IMR-90 (cell line): ENCODE measurements at regions not wholly inside any gene's neighbourhood (a gene's known extent, or its start where the extent isn't known, plus 50 kb on each side); places are given as distances from the start of the nearest gene placed in this dataset.

ENCODE experiments used
- ATAC-seq: fragments of 200-7000 bp; cut with Tn5 transposase; 2 replicates; pipeline ENCODE4 v1.9.1; 2020; ENCODE audit warnings: low read depth, mild to moderate bottlenecking, moderate library complexity
- BruUV-seq: library from RNA; stranded (reverse); fragments of 400-500 nt; replicated peaks from 2 replicates; lab custom pipeline; 2021; lab: Mats Ljungman, UMichigan
- CTCF ChIA-PET: fragments of 300-600 bp; formaldehyde crosslinking; extraction: SDS; loops from one replicate; lab custom pipeline; 2021; ENCODE audit warnings: antibody characterized with exemption; lab: Yijun Ruan, JAX
- POLR2A ChIA-PET: fragments of 300-600 bp; sonication (Branson Sonifier 250); formaldehyde crosslinking; loops from one replicate; lab custom pipeline; 2022; ENCODE audit warnings: antibody characterized with exemption; ENCODE audit not compliant: unreplicated experiment; lab: Charles Lee
- DNase-seq: peaks from one replicate; pipeline ENCODE4 v3.0.0; 2013
- H2AFZ ChIP-seq: replicated peaks from 2 replicates; pipeline ENCODE3; 2013; ENCODE audit warnings: low read length, mild to moderate bottlenecking; ENCODE audit not compliant: poor library complexity
- H2AK5ac ChIP-seq: 2 replicates; pipeline ENCODE4 v1.6.1; 2013; ENCODE audit warnings: low read depth, low read length, inconsistent platforms
- H2AK9ac ChIP-seq: replicated peaks from 2 replicates; pipeline ENCODE3; 2013; ENCODE audit warnings: mild to moderate bottlenecking, low read depth, low read length, moderate library complexity; ENCODE audit not compliant: poor library complexity
- H2BK120ac ChIP-seq: 2 replicates; pipeline ENCODE4 v1.6.1; 2013; ENCODE audit warnings: low read depth, low read length, inconsistent platforms
- H2BK15ac ChIP-seq: 3 replicates; pipeline ENCODE4 v1.6.1; 2013; ENCODE audit warnings: low read depth, low read length, inconsistent platforms
- H2BK20ac ChIP-seq: 2 replicates; pipeline ENCODE4 v1.6.1; 2013; ENCODE audit warnings: low read depth, mild to moderate bottlenecking, inconsistent platforms, low read length, moderate library complexity
- H2BK5ac ChIP-seq: 2 replicates; pipeline ENCODE4 v1.6.1; 2013; ENCODE audit warnings: mild to moderate bottlenecking, low read depth, low read length, inconsistent platforms; ENCODE audit not compliant: poor library complexity, severe bottlenecking
- H3K14ac ChIP-seq: replicated peaks from 2 replicates; pipeline ENCODE4 v1.6.1; 2013; ENCODE audit warnings: low read depth, low read length, inconsistent platforms
- H3K18ac ChIP-seq: 2 replicates; pipeline ENCODE4 v1.6.1; 2013; ENCODE audit warnings: low read depth, low read length, control low read depth
- H3K23ac ChIP-seq: 2 replicates; pipeline ENCODE4 v1.6.1; 2013; ENCODE audit warnings: low read depth, low read length, inconsistent platforms
- H3K27ac ChIP-seq: 2 replicates; pipeline ENCODE4 v1.5.1; 2013; ENCODE audit warnings: mild to moderate bottlenecking, control low read depth, low read length; ENCODE audit not compliant: insufficient read depth
- H3K27me3 ChIP-seq: 2 replicates; pipeline ENCODE4 v1.6.1; 2013; ENCODE audit warnings: low read length; ENCODE audit not compliant: control insufficient read depth, insufficient read depth
- H3K36me3 ChIP-seq: 2 replicates; pipeline ENCODE4 v1.6.1; 2013; ENCODE audit warnings: low read length, mixed read lengths; ENCODE audit not compliant: control insufficient read depth, insufficient read depth
- H3K4ac ChIP-seq: 2 replicates; pipeline ENCODE4 v1.6.1; 2013; ENCODE audit warnings: low read depth, low read length, inconsistent platforms
- H3K4me1 ChIP-seq: 2 replicates; pipeline ENCODE4 v1.6.1; 2013; ENCODE audit warnings: low read length, mixed read lengths; ENCODE audit not compliant: control insufficient read depth, insufficient read depth
- H3K4me2 ChIP-seq: 2 replicates; pipeline ENCODE4 v1.6.1; 2013; ENCODE audit warnings: low read depth, mild to moderate bottlenecking, control low read depth, low read length, moderate library complexity
- H3K4me3 ChIP-seq: 2 replicates; pipeline ENCODE4 v1.5.1; 2013; ENCODE audit warnings: low read depth, mild to moderate bottlenecking, control low read depth, low read length, moderate library complexity; ENCODE audit not compliant: insufficient read depth
- H3K56ac ChIP-seq: 2 replicates; pipeline ENCODE4 v1.6.1; 2013; ENCODE audit warnings: low read length, inconsistent platforms; ENCODE audit not compliant: insufficient read depth; ENCODE audit errors: extremely low read depth
- H3K79me1 ChIP-seq, 2 experiments: 2 replicates each; pipeline ENCODE4 v1.6.1; 2013; ENCODE audit warnings: low read length in 2 of 2, inconsistent platforms in 1 of 2, low read depth in 1 of 2
- H3K9ac ChIP-seq: 2 replicates; pipeline ENCODE4 v1.6.1; 2013; ENCODE audit warnings: low read depth, low read length, control low read depth
- H3K9me1 ChIP-seq: 2 replicates; pipeline ENCODE4 v1.6.1; 2013; ENCODE audit warnings: low read length, inconsistent platforms; ENCODE audit not compliant: insufficient read depth
- H3K9me3 ChIP-seq: 2 replicates; pipeline ENCODE4 v1.6.1; 2013; ENCODE audit warnings: low read length; ENCODE audit not compliant: control insufficient read depth, insufficient read depth
- H4K20me1 ChIP-seq: 2 replicates; pipeline ENCODE4 v1.6.1; 2013; ENCODE audit warnings: low read length, inconsistent platforms; ENCODE audit not compliant: insufficient read depth
- H4K5ac ChIP-seq: 2 replicates; pipeline ENCODE4 v1.6.1; 2013; ENCODE audit warnings: mild to moderate bottlenecking, low read depth, low read length, control low read depth
- H4K8ac ChIP-seq, 2 experiments: 2 replicates each; pipeline ENCODE4 v1.6.1; 2013; ENCODE audit warnings: low read depth in 2 of 2, low read length in 2 of 2, control low read depth in 1 of 2, inconsistent platforms in 1 of 2
- H4K91ac ChIP-seq: 2 replicates; pipeline ENCODE4 v1.6.1; 2013; ENCODE audit warnings: low read depth, low read length, inconsistent platforms; ENCODE audit not compliant: insufficient read depth
- BHLHE40 ChIP-seq: fragments of 150-350 bp; IDR thresholded peaks from 2 replicates; pipeline ENCODE4 v1.6.1; 2016; ENCODE audit warnings: mild to moderate bottlenecking, low read depth, low read length
- CEBPB ChIP-seq: IDR thresholded peaks from 2 replicates; pipeline ENCODE4 v1.6.1; 2012; ENCODE audit warnings: low read depth, low read length, improper control_type of control experiment
- CHD1 ChIP-seq: IDR thresholded peaks from 2 replicates; pipeline ENCODE4 v1.6.1; 2012; ENCODE audit warnings: low read depth, low read length, improper control_type of control experiment
- ELK1 ChIP-seq: fragments of 150-350 bp; IDR thresholded peaks from 2 replicates; pipeline ENCODE4 v1.6.1; 2016; ENCODE audit warnings: low read depth, mild to moderate bottlenecking, low read length, moderate library complexity, borderline replicate concordance
- FOS ChIP-seq: fragments of 150-350 bp; IDR thresholded peaks from 2 replicates; pipeline ENCODE4 v1.6.1; 2016; ENCODE audit warnings: low read depth, low read length
- MAFK ChIP-seq: IDR thresholded peaks from 2 replicates; pipeline ENCODE4 v1.6.1; 2012; ENCODE audit warnings: low read depth, low read length, improper control_type of control experiment
- MAZ ChIP-seq: IDR thresholded peaks from 2 replicates; pipeline ENCODE4 v1.6.1; 2012; ENCODE audit warnings: low read depth, mild to moderate bottlenecking, low read length, improper control_type of control experiment, moderate library complexity, borderline replicate concordance
- MXI1 ChIP-seq: IDR thresholded peaks from 2 replicates; pipeline ENCODE4 v1.6.1; 2012; ENCODE audit warnings: low read depth, mild to moderate bottlenecking, low read length, moderate library complexity, borderline replicate concordance
- NFE2L2 ChIP-seq: fragments of 150-350 bp; IDR thresholded peaks from 2 replicates; pipeline ENCODE4 v1.6.1; 2016; ENCODE audit warnings: low read depth, mild to moderate bottlenecking, low read length
- POLR2A ChIP-seq: IDR thresholded peaks from 2 replicates; pipeline ENCODE4 v1.6.1; 2012; ENCODE audit warnings: mild to moderate bottlenecking, low read depth, low read length
- RAD21 ChIP-seq: IDR thresholded peaks from 2 replicates; pipeline ENCODE4 v1.6.1; 2012; ENCODE audit warnings: low read length, improper control_type of control experiment
- RCOR1 ChIP-seq: IDR thresholded peaks from 2 replicates; pipeline ENCODE4 v1.6.1; 2012; ENCODE audit warnings: mild to moderate bottlenecking, low read length, improper control_type of control experiment; ENCODE audit not compliant: insufficient replicate concordance
- RFX5 ChIP-seq: IDR thresholded peaks from 2 replicates; pipeline ENCODE4 v1.8.0; 2012; ENCODE audit warnings: low read depth, mild to moderate bottlenecking, low read length, moderate library complexity
- SMC3 ChIP-seq: fragments of 150-350 bp; IDR thresholded peaks from 2 replicates; pipeline ENCODE4 v1.6.1; 2016; ENCODE audit warnings: low read depth, mild to moderate bottlenecking, antibody characterized with exemption, low read length, moderate library complexity
- WGBS, 2 experiments: methylation state at CpG; one replicate each; pipeline versions ENCODE4 v1.1.5 to v1.1.7; 2013; ENCODE audit warnings: missing lambda C conversion rate in 2 of 2; ENCODE audit not compliant: insufficient read length in 1 of 2; ENCODE audit errors: extremely low coverage in 2 of 2; 5-methylcytosine and 5-hydroxymethylcytosine counted together
- dilution Hi-C: fragments of 300-500 bp; cut with HindIII; formaldehyde crosslinking; loops from one replicate; pipeline ENCODE4 v1.14.3; 2018; ENCODE audit warnings: low sequenced_read_pairs; ENCODE audit not compliant: unreplicated experiment
- in situ Hi-C: fragments of 300-500 bp; cut with MboI; formaldehyde crosslinking; loops from 3 replicates; pipeline ENCODE4 v1.14.3; 2019; ENCODE audit warnings: low sequenced_read_pairs, inconsistent platforms, mixed read lengths
- intact Hi-C: fragments of 100-400 bp; cut with micrococcal nuclease; formaldehyde crosslinking; loops from 2 replicates; pipeline ENCODE4 v1.10.0; 2022
- TF ChIP-seq, protein P1 (sequence below): conservative IDR thresholded peaks from 2 replicates; pipeline ENCODE4 v1.5.1; 2012; ENCODE audit warnings: mild to moderate bottlenecking, low read depth, low read length, improper control_type of control experiment
- TF ChIP-seq, protein P2 (sequence below): fragments of 150-350 bp; IDR thresholded peaks from 2 replicates; pipeline ENCODE4 v1.6.1; 2017; ENCODE audit warnings: mild to moderate bottlenecking, antibody characterized with exemption, low read length, low read depth

- Histone ChIP-seq H2BK120ac (no peak overlapping the region), H3K27me3 (no peaks in the 10 kb centered on the region), H2AFZ (no peak overlapping the region), H3K18ac (no peak overlapping the region), H2BK15ac (no peak overlapping the region), H3K56ac (no peak overlapping the region), H3K23ac (no peak overlapping the region), H3K4ac (no peak overlapping the region), H2AK9ac (no peak overlapping the region), H3K4me1 (no peaks in the 10 kb centered on the region), H4K8ac (no peak overlapping the region), H3K79me1 (no peaks in the 10 kb centered on the region), H3K36me3 (no peaks in the 10 kb centered on the region), H4K20me1 (no peaks in the 10 kb centered on the region), H4K5ac (no peak overlapping the region), H4K91ac (no peak overlapping the region), H3K4me2 (no peak overlapping the region), H3K9ac (no peak overlapping the region), H2BK5ac (no peak overlapping the region), H3K27ac (no peak overlapping the region), H3K9me1 (no peaks in the 10 kb centered on the region), H2BK20ac (no peak overlapping the region), H3K14ac (no peak overlapping the region), H3K9me3 (no peaks in the 10 kb centered on the region), H2AK5ac (no peak overlapping the region), H3K4me3 (no peak overlapping the region)
- dilution Hi-C loops = no loop called here
- intact Hi-C loops = loop anchor here (1.0 kb wide), 2 partner anchors 260 to 339 kb away; no protein-coding TSS in a partner anchor
- TF ChIP-seq RFX5 = no peak
- TF ChIP-seq BHLHE40 = no peak
- peak; percentile 55 for TF ChIP-seq RAD21
- no peak for TF ChIP-seq MAZ
- TF ChIP-seq MXI1 = no peak
- TF ChIP-seq FOS = no peak
- TF ChIP-seq CHD1 = no peak
- TF ChIP-seq, protein P1, sequence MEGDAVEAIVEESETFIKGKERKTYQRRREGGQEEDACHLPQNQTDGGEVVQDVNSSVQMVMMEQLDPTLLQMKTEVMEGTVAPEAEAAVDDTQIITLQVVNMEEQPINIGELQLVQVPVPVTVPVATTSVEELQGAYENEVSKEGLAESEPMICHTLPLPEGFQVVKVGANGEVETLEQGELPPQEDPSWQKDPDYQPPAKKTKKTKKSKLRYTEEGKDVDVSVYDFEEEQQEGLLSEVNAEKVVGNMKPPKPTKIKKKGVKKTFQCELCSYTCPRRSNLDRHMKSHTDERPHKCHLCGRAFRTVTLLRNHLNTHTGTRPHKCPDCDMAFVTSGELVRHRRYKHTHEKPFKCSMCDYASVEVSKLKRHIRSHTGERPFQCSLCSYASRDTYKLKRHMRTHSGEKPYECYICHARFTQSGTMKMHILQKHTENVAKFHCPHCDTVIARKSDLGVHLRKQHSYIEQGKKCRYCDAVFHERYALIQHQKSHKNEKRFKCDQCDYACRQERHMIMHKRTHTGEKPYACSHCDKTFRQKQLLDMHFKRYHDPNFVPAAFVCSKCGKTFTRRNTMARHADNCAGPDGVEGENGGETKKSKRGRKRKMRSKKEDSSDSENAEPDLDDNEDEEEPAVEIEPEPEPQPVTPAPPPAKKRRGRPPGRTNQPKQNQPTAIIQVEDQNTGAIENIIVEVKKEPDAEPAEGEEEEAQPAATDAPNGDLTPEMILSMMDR = peak; percentile 43
- no peak for TF ChIP-seq POLR2A
- no peak for TF ChIP-seq RCOR1
- TF ChIP-seq CEBPB = no peak
- TF ChIP-seq ELK1 = no peak
- TF ChIP-seq SMC3 = peak; percentile 43
- no peak for TF ChIP-seq MAFK
- TF ChIP-seq, protein P2, sequence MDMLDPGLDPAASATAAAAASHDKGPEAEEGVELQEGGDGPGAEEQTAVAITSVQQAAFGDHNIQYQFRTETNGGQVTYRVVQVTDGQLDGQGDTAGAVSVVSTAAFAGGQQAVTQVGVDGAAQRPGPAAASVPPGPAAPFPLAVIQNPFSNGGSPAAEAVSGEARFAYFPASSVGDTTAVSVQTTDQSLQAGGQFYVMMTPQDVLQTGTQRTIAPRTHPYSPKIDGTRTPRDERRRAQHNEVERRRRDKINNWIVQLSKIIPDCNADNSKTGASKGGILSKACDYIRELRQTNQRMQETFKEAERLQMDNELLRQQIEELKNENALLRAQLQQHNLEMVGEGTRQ = no peak
- no peak for TF ChIP-seq NFE2L2
- WGBS, 2 experiments = 10% methylated on average over 5 of the region's 12 CpGs; no CpG with 5 or more reads in 1 of the 2 experiments
- in situ Hi-C loops = no loop called here
- BruUV-seq = no TSS peak
- peak; percentile 26 for DNase-seq
- ATAC-seq = peak; percentile 57
- ChIA-PET CTCF (interaction anchor here (0.6 kb wide), 1 partner anchor 260 kb away, joined by 4 read pairs; no protein-coding TSS in a partner anchor), POLR2A (no interaction called here)
These were observed 181.0 kb upstream of the KCNIP4 start for GRCh38 chr4:22129454-22130029.
